K562 (cell line): ENCODE measurements at regions not wholly inside any gene's neighbourhood (a gene's known extent, or its start where the extent isn't known, plus 50 kb on each side); places are given as distances from the start of the nearest gene placed in this dataset.
A peak's percentile ranks its signal among the peaks of the same experiment; 100 is the strongest.

Experiments used
- ATAC-seq: fragments of 200-7000 bp; cut with Tn5 transposase; 3 replicates; pipeline ENCODE4 v1.9.1; 2020; ENCODE audit warnings: moderate library complexity
- BruUV-seq: library from RNA; stranded (reverse); fragments of 400-500 nt; replicated peaks from 2 replicates; lab custom pipeline; 2021; lab: Mats Ljungman, UMichigan
- CTCF ChIA-PET: fragments of 300-600 bp; formaldehyde crosslinking; extraction: SDS; loops from one replicate; lab custom pipeline; 2021; ENCODE audit warnings: low intra/inter-chr PET ratio; lab: Yijun Ruan, JAX
- POLR2A ChIA-PET: fragments of 300-600, 350-650 bp; sonication (Branson Sonifier 250); formaldehyde crosslinking; extraction: SDS; loops from one replicate; lab custom pipeline; 2021; ENCODE audit warnings: antibody characterized with exemption, inconsistent platforms; lab: Yijun Ruan, JAX
- DNase-seq, 4 experiments: peaks; one replicate each; pipeline versions ENCODE4 v3.0.0 to v3.0.0-alpha.2; 2011 to 2018; ENCODE audit warnings: low spot score in 3 of 4, mixed read lengths in 3 of 4; ENCODE audit errors: extremely low read depth in 1 of 4
- FAIRE-seq: peaks from 2 replicates; lab custom pipeline; 2011; peaks lifted over from hg19 to GRCh38; lab: Jason Lieb, UNC
- H2AFZ ChIP-seq: 2 replicates; pipeline ENCODE4 v1.6.0; 2011; ENCODE audit warnings: low read depth, low read length, control low read depth, inconsistent platforms
- H3K27ac ChIP-seq: fragments of 200-600 bp; 3 replicates; pipeline ENCODE4 v1.8.0; 2011; ENCODE audit warnings: low read depth, mild to moderate bottlenecking, control low read depth, inconsistent platforms, low read length, moderate library complexity, mixed read lengths; ENCODE audit errors: extremely low read depth
- H3K27me3 ChIP-seq, 2 experiments: fragments of 300-600 bp in 1 of 2; 2 replicates in 1 of 2; 3 replicates in 1 of 2; pipeline versions ENCODE4 v1.6.0 to v1.8.0; 2011; ENCODE audit warnings: inconsistent platforms in 2 of 2, low read length in 2 of 2, mild to moderate bottlenecking in 1 of 2, mixed read lengths in 1 of 2, moderate library complexity in 1 of 2; ENCODE audit not compliant: control insufficient read depth in 2 of 2, insufficient read depth in 2 of 2
- H3K36me3 ChIP-seq: fragments of 300-600 bp; 3 replicates; pipeline ENCODE4 v1.8.0; 2011; ENCODE audit warnings: mild to moderate bottlenecking, low read length, inconsistent platforms; ENCODE audit not compliant: control insufficient read depth, insufficient read depth
- H3K4me1 ChIP-seq, 2 experiments: fragments of 200-600 bp in 1 of 2; replicated peaks in 1 of 2; 2 replicates in 1 of 2; 3 replicates in 1 of 2; pipeline versions ENCODE4 v1.5.1 to v1.8.0; 2011; ENCODE audit warnings: inconsistent platforms in 2 of 2, low read length in 2 of 2, mild to moderate bottlenecking in 1 of 2, mixed read lengths in 1 of 2, moderate library complexity in 1 of 2; ENCODE audit not compliant: control insufficient read depth in 2 of 2, insufficient read depth in 2 of 2
- H3K4me2 ChIP-seq: 2 replicates; pipeline ENCODE4 v1.6.1; 2011; ENCODE audit warnings: low read length, control low read depth, inconsistent platforms, mixed read lengths; ENCODE audit not compliant: insufficient read depth
- H3K4me3 ChIP-seq: fragments of 200-600 bp; sonication (generic), shearing (Covaris generic); 2 replicates; pipeline ENCODE4 v1.5.1; 2016; ENCODE audit warnings: control low read depth, inconsistent platforms
- H3K79me2 ChIP-seq: fragments of 200-600 bp; 3 replicates; pipeline ENCODE4 v1.8.0; 2011; ENCODE audit warnings: low read length, inconsistent platforms; ENCODE audit not compliant: control insufficient read depth, insufficient read depth
- H3K9ac ChIP-seq, 2 experiments: 2 replicates each; pipeline versions ENCODE4 v1.6.0 to v1.6.1; 2011; ENCODE audit warnings: low read depth in 2 of 2, low read length in 2 of 2, control low read depth in 1 of 2, inconsistent platforms in 1 of 2, mild to moderate bottlenecking in 1 of 2, mixed read lengths in 1 of 2; ENCODE audit not compliant: insufficient read depth in 1 of 2
- H3K9me1 ChIP-seq: one replicate; pipeline ENCODE4 v1.6.0; 2011; ENCODE audit warnings: inconsistent platforms, mild to moderate bottlenecking, low read length, moderate library complexity; ENCODE audit not compliant: control insufficient read depth, insufficient read depth
- H3K9me3 ChIP-seq: replicated peaks from 2 replicates; pipeline ENCODE4 v1.5.1; 2011; ENCODE audit warnings: low read depth, low read length, inconsistent platforms; ENCODE audit not compliant: control insufficient read depth, insufficient read depth
- H4K20me1 ChIP-seq: replicated peaks from 2 replicates; pipeline ENCODE4 v1.6.1; 2011; ENCODE audit warnings: low read length, inconsistent platforms, mixed read lengths; ENCODE audit not compliant: control insufficient read depth, insufficient read depth
- DMBX1 ChIP-seq: fragments of 250-450 bp; sonication (Bioruptor Pico); IDR thresholded peaks from 2 replicates; pipeline ENCODE4 v1.8.0; 2022; ENCODE audit warnings: inconsistent platforms, mild to moderate bottlenecking, moderate library complexity, borderline replicate concordance
- ERF ChIP-seq: fragments of 450-650 bp; formaldehyde crosslinking; IDR thresholded peaks from 2 replicates; pipeline ENCODE4 v1.4.0; 2020; ENCODE audit warnings: mild to moderate bottlenecking, mixed read lengths
- JUNB ChIP-seq: fragments of 450-650 bp; formaldehyde crosslinking; conservative IDR thresholded peaks from 2 replicates; pipeline ENCODE4 v1.4.0; 2020; ENCODE audit warnings: mild to moderate bottlenecking
- PHTF2 ChIP-seq: fragments of 250-450 bp; sonication (Bioruptor Pico); IDR thresholded peaks from 2 replicates; pipeline ENCODE4 v1.5.0; 2021; ENCODE audit warnings: mild to moderate bottlenecking
- SIRT6 ChIP-seq: IDR thresholded peaks from one replicate; pipeline ENCODE4 v1.6.1; 2012; ENCODE audit warnings: low read depth, mild to moderate bottlenecking, control low read depth, inconsistent platforms, low read length, moderate library complexity
- ZBED1 ChIP-seq: IDR thresholded peaks from 2 replicates; pipeline ENCODE4 v1.6.1; 2014
- ZNF3 ChIP-seq: fragments of 250-450 bp; sonication (Bioruptor Pico); IDR thresholded peaks from 2 replicates; pipeline ENCODE4 v1.5.0; 2021; ENCODE audit warnings: mild to moderate bottlenecking, moderate library complexity
- ZNF311 ChIP-seq: fragments of 250-450 bp; sonication (Bioruptor Pico); IDR thresholded peaks from 2 replicates; pipeline ENCODE4 v1.4.0; 2020; ENCODE audit warnings: mild to moderate bottlenecking, moderate library complexity
- WGBS: fragments of 100-300 bp; shearing (Covaris generic); methylation state at CpG from one replicate; pipeline ENCODE4 v1.1.6; 2016; ENCODE audit warnings: low coverage, mixed read lengths; ENCODE audit not compliant: insufficient coverage; ENCODE audit errors: missing lambda C conversion rate; 5-methylcytosine and 5-hydroxymethylcytosine counted together
- in situ Hi-C: fragments of 300-500 bp; cut with MboI; formaldehyde crosslinking; loops from 4 replicates; pipeline ENCODE4 v1.15.0; 2018; ENCODE audit warnings: inconsistent platforms, mixed read lengths
- intact Hi-C: fragments of 100-400 bp; cut with micrococcal nuclease; formaldehyde crosslinking; loops from 2 replicates; pipeline ENCODE4 v1.14.2; 2022
- TF ChIP-seq, protein P1 (sequence below): sonication (generic); formaldehyde crosslinking; IDR thresholded peaks from 2 replicates; pipeline ENCODE4 v1.8.0; 2022; ENCODE audit warnings: mild to moderate bottlenecking, missing genetic modification reagents
- TF ChIP-seq, protein P2 (sequence below): fragments of 250-450 bp; sonication (Bioruptor Pico); IDR thresholded peaks from 2 replicates; pipeline ENCODE4 v1.6.1; 2021; ENCODE audit warnings: mild to moderate bottlenecking
- TF ChIP-seq, protein P3 (sequence below): sonication (generic); formaldehyde crosslinking; IDR thresholded peaks from 2 replicates; pipeline ENCODE4 v1.8.1; 2023; ENCODE audit warnings: mild to moderate bottlenecking, missing genetic modification reagents
- TF ChIP-seq, protein P4 (sequence below): sonication (generic); formaldehyde crosslinking; IDR thresholded peaks from 2 replicates; pipeline ENCODE4 v1.8.1; 2023; ENCODE audit warnings: mild to moderate bottlenecking, missing genetic modification reagents

DNA sequence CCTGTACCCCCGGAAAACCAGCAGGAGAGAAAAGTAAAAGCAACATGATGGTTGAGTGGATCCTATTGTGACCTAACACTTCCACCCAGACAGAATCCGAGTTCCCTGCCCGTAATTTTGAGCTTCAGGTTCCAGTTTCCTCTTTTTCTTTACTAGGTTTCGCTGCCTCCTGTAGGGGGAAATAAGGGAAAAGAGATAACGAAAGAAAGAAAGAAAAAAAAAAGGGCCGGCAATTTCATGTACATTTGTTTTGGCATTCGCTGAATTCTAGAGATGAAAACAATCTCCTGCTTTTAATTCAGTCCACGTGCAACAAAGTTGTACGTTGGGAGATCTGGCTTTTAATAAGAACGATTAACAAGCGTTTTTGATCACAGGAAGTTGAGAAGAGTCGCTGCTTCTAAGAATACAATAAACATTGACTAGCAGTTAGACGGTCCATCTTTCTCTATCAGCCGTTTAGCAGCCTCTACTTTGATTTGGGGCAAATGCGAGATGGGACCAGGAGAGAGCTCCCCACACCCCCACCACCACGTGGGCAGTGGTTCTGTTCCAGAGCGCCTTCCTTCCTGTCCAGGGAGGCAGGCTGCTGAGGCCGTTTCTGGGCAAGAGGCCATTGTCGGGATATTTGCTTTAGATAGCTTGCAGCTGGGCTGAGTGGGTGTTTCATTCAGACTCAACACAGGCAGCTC is 155.9 kb upstream of the RUNX1 start (continued):
- TF ChIP-seq, protein P1, sequence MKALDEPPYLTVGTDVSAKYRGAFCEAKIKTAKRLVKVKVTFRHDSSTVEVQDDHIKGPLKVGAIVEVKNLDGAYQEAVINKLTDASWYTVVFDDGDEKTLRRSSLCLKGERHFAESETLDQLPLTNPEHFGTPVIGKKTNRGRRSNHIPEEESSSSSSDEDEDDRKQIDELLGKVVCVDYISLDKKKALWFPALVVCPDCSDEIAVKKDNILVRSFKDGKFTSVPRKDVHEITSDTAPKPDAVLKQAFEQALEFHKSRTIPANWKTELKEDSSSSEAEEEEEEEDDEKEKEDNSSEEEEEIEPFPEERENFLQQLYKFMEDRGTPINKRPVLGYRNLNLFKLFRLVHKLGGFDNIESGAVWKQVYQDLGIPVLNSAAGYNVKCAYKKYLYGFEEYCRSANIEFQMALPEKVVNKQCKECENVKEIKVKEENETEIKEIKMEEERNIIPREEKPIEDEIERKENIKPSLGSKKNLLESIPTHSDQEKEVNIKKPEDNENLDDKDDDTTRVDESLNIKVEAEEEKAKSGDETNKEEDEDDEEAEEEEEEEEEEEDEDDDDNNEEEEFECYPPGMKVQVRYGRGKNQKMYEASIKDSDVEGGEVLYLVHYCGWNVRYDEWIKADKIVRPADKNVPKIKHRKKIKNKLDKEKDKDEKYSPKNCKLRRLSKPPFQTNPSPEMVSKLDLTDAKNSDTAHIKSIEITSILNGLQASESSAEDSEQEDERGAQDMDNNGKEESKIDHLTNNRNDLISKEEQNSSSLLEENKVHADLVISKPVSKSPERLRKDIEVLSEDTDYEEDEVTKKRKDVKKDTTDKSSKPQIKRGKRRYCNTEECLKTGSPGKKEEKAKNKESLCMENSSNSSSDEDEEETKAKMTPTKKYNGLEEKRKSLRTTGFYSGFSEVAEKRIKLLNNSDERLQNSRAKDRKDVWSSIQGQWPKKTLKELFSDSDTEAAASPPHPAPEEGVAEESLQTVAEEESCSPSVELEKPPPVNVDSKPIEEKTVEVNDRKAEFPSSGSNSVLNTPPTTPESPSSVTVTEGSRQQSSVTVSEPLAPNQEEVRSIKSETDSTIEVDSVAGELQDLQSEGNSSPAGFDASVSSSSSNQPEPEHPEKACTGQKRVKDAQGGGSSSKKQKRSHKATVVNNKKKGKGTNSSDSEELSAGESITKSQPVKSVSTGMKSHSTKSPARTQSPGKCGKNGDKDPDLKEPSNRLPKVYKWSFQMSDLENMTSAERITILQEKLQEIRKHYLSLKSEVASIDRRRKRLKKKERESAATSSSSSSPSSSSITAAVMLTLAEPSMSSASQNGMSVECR (CRISPR knock-in tag): 0 out of 2 replicates have a peak, but pooled peaks have one; percentile 43
- TF ChIP-seq, protein P2, sequence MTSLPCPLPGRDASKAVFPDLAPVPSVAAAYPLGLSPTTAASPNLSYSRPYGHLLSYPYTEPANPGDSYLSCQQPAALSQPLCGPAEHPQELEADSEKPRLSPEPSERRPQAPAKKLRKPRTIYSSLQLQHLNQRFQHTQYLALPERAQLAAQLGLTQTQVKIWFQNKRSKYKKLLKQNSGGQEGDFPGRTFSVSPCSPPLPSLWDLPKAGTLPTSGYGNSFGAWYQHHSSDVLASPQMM: no peak
- TF ChIP-seq SIRT6 (no peak), ZBED1 (peak; percentile 76; the same call in 1 of the 2 replicates)

DNA sequence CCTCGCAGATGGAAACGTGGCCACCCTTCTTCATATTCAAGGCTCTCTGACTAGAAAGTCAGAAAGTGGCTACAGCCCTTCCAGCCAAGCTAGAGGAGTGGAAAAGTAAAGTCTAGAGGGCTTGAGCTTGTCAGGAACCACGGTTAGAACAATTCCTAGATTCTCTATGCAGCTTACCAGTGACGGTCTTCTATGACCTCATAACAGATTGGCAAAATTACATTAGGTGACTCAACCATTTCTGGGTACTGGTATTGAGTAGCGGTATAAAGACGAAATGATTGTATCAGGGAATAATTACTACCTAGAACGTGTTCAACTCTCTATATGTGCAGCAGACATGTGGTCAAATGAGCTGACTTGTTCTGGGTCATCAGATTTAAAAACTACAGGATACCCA is 155.0 kb upstream of the RUNX1 start:
- no TSS peak for BruUV-seq
- TF ChIP-seq, protein P3, sequence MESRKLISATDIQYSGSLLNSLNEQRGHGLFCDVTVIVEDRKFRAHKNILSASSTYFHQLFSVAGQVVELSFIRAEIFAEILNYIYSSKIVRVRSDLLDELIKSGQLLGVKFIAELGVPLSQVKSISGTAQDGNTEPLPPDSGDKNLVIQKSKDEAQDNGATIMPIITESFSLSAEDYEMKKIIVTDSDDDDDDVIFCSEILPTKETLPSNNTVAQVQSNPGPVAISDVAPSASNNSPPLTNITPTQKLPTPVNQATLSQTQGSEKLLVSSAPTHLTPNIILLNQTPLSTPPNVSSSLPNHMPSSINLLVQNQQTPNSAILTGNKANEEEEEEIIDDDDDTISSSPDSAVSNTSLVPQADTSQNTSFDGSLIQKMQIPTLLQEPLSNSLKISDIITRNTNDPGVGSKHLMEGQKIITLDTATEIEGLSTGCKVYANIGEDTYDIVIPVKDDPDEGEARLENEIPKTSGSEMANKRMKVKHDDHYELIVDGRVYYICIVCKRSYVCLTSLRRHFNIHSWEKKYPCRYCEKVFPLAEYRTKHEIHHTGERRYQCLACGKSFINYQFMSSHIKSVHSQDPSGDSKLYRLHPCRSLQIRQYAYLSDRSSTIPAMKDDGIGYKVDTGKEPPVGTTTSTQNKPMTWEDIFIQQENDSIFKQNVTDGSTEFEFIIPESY: 0 out of 2 replicates have a peak, but pooled peaks have one; percentile 19
- TF ChIP-seq DMBX1 (CRISPR knock-in tag) (peak; percentile 36; the same call in 1 of the 2 replicates), ZNF311 (CRISPR knock-in tag) (no peak), PHTF2 (CRISPR knock-in tag) (no peak), JUNB (CRISPR knock-in tag) (0 out of 2 replicates have a peak, but pooled peaks have one; percentile 3), ERF (CRISPR knock-in tag) (0 out of 2 replicates have a peak, but pooled peaks have one; percentile 32), ZNF3 (CRISPR knock-in tag) (no peak)
- TF ChIP-seq, protein P4, sequence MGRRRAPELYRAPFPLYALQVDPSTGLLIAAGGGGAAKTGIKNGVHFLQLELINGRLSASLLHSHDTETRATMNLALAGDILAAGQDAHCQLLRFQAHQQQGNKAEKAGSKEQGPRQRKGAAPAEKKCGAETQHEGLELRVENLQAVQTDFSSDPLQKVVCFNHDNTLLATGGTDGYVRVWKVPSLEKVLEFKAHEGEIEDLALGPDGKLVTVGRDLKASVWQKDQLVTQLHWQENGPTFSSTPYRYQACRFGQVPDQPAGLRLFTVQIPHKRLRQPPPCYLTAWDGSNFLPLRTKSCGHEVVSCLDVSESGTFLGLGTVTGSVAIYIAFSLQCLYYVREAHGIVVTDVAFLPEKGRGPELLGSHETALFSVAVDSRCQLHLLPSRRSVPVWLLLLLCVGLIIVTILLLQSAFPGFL (CRISPR knock-in tag): no peak

More for the DNA sequence above, 155.0 kb upstream of the RUNX1 start:
- ChIA-PET CTCF (no interaction called here), POLR2A (interaction anchor here (1.8 kb wide), 1 partner anchor 12 kb away, joined by 7 read pairs; no protein-coding TSS in a partner anchor)
- in situ Hi-C loops (no loop called here), intact Hi-C loops (loop anchor here (1.0 to 10.0 kb wide), 4 partner anchors 153 to 459 kb away; no protein-coding TSS in a partner anchor)
- Histone ChIP-seq H3K4me3 (no peak overlapping the region), H3K4me2 (peak overlapping the region; percentile 10; the same call in 1 of the 2 replicates), H3K27me3 (no peaks in the 10 kb centered on the region), H2AFZ (peak overlapping the region; percentile 99), H3K9me3 (no peaks in the 10 kb centered on the region), H3K27ac (no peak overlapping the region), H3K4me1 (peaks cover 24 to 48% of the 10 kb centered on the region in 2 experiments), H3K36me3 (no peaks in the 10 kb centered on the region), H4K20me1 (no peaks in the 10 kb centered on the region), H3K9ac (peak overlapping the region in 1 of 2 experiments; percentile 6; a peak in 1 of 4 replicates), H3K9me1 (no peaks in the 10 kb centered on the region), H3K79me2 (no peaks in the 10 kb centered on the region)
- ATAC-seq: no peak
- no peak for FAIRE-seq
- DNase-seq: peak in 1 of 4 experiments; percentile 26
- 45% methylated on average over 7 of the region's 7 CpGs for WGBS
